H1 (cell line): ENCODE measurements at regions not wholly inside any gene's neighbourhood (a gene's known extent, or its start where the extent isn't known, plus 50 kb on each side); places are given as distances from the start of the nearest gene placed in this dataset.

Experiments used
- CTCF ChIA-PET: fragments of 300-600 bp; sonication (Branson Sonifier 250); formaldehyde crosslinking; loops from one replicate; lab custom pipeline; 2021; ENCODE audit not compliant: partially characterized antibody; lab: Charles Lee
- POLR2A ChIA-PET: fragments of 300-600 bp; sonication (Branson Sonifier 250); formaldehyde crosslinking; loops from one replicate; lab custom pipeline; 2021; ENCODE audit warnings: inconsistent platforms; ENCODE audit not compliant: partially characterized antibody; lab: Charles Lee
- DNase-seq, 2 experiments: peaks; one replicate each; pipeline versions ENCODE4 v3.0.0 to v3.0.0-alpha.2; 2010 to 2022; ENCODE audit warnings: low spot score in 2 of 2, low read depth in 1 of 2, mixed read lengths in 1 of 2
- FAIRE-seq: peaks from 2 replicates; lab custom pipeline; 2011; peaks lifted over from hg19 to GRCh38; lab: Jason Lieb, UNC
- H2AFZ ChIP-seq: 2 replicates; pipeline ENCODE4 v1.8.1; 2012; ENCODE audit warnings: low read length, inconsistent platforms
- H2AK5ac ChIP-seq: 2 replicates; pipeline ENCODE4 v1.6.1; 2013; ENCODE audit warnings: low read depth, low read length
- H2BK120ac ChIP-seq: replicated peaks from 2 replicates; pipeline ENCODE3; 2013; ENCODE audit warnings: low read depth, low read length, inconsistent platforms
- H2BK12ac ChIP-seq: 2 replicates; pipeline ENCODE4 v1.6.1; 2013; ENCODE audit warnings: low read depth, low read length
- H2BK15ac ChIP-seq: 2 replicates; pipeline ENCODE4 v1.6.1; 2013; ENCODE audit warnings: low read length
- H2BK20ac ChIP-seq: 2 replicates; pipeline ENCODE4 v1.6.1; 2013; ENCODE audit warnings: low read length
- H2BK5ac ChIP-seq: 2 replicates; pipeline ENCODE4 v1.6.1; 2013; ENCODE audit warnings: low read depth, low read length
- H3K14ac ChIP-seq: 2 replicates; pipeline ENCODE4 v1.6.1; 2013; ENCODE audit warnings: inconsistent platforms; ENCODE audit not compliant: insufficient read length
- H3K18ac ChIP-seq: 2 replicates; pipeline ENCODE4 v1.6.1; 2013; ENCODE audit warnings: low read length; ENCODE audit errors: extremely low read depth
- H3K23ac ChIP-seq: 2 replicates; pipeline ENCODE4 v1.6.1; 2013; ENCODE audit warnings: inconsistent platforms; ENCODE audit not compliant: insufficient read length
- H3K23me2 ChIP-seq: 2 replicates; pipeline ENCODE4 v1.6.1; 2013; ENCODE audit warnings: low read depth, low read length
- H3K27ac ChIP-seq: 2 replicates; pipeline ENCODE4 v1.6.1; 2011; ENCODE audit warnings: low read depth, low read length, inconsistent platforms
- H3K27me3 ChIP-seq, 4 experiments: replicated peaks in 1 of 4; 1 replicate in 1 of 4; 2 replicates in 3 of 4; pipeline versions ENCODE4 v1.6.1 to v1.8.1; 2011 to 2013; ENCODE audit warnings: low read length in 3 of 4, mild to moderate bottlenecking in 3 of 4, inconsistent platforms in 2 of 4, mixed read lengths in 2 of 4, moderate library complexity in 1 of 4; ENCODE audit not compliant: control insufficient read depth in 3 of 4, insufficient read depth in 3 of 4; ENCODE audit errors: extremely low read depth in 1 of 4
- H3K36me3 ChIP-seq, 4 experiments: 2 replicates each; pipeline versions ENCODE4 v1.6.1 to v1.8.1; 2011 to 2013; ENCODE audit warnings: mild to moderate bottlenecking in 4 of 4, low read length in 3 of 4, moderate library complexity in 2 of 4, control low read depth in 1 of 4, inconsistent platforms in 1 of 4; ENCODE audit not compliant: insufficient read depth in 4 of 4, control insufficient read depth in 2 of 4
- H3K4ac ChIP-seq: replicated peaks from 2 replicates; pipeline ENCODE3; 2013; ENCODE audit warnings: low read length, low read depth, mixed read lengths, inconsistent platforms; ENCODE audit not compliant: insufficient read length
- H3K4me1 ChIP-seq, 4 experiments: replicated peaks in 1 of 4; 1 replicate in 1 of 4; 2 replicates in 3 of 4; pipeline versions ENCODE4 v1.6.1 to v1.8.1; 2011 to 2013; ENCODE audit warnings: low read length in 3 of 4, inconsistent platforms in 2 of 4, mixed read lengths in 1 of 4; ENCODE audit not compliant: insufficient read depth in 4 of 4, control insufficient read depth in 3 of 4
- H3K4me2 ChIP-seq, 2 experiments: 2 replicates each; pipeline versions ENCODE4 v1.6.1 to v1.8.1; 2011 to 2013; ENCODE audit warnings: low read depth in 2 of 2, low read length in 2 of 2, control low read depth in 1 of 2, inconsistent platforms in 1 of 2, mild to moderate bottlenecking in 1 of 2; ENCODE audit not compliant: insufficient read depth in 1 of 2
- H3K4me3 ChIP-seq, 4 experiments: fragments of 200-600, 300-600 bp in 1 of 4; sonication (generic), shearing (Covaris generic), sonication (Bioruptor Twin) in 1 of 4; 2 replicates each; pipeline versions ENCODE4 v1.5.1 to v1.8.1; 2011 to 2016; ENCODE audit warnings: low read length in 4 of 4, low read depth in 3 of 4, control low read depth in 2 of 4, inconsistent platforms in 2 of 4, mild to moderate bottlenecking in 2 of 4, mixed read lengths in 1 of 4, moderate library complexity in 1 of 4; ENCODE audit not compliant: insufficient read depth in 2 of 4; ENCODE audit errors: extremely low read depth in 1 of 4
- H3K56ac ChIP-seq: replicated peaks from 2 replicates; pipeline ENCODE3; 2013; ENCODE audit warnings: low read depth, mild to moderate bottlenecking, mixed read lengths, low read length, inconsistent platforms; ENCODE audit not compliant: insufficient read length
- H3K79me1 ChIP-seq: 2 replicates; pipeline ENCODE4 v1.6.1; 2013; ENCODE audit warnings: low read depth, low read length, control low read depth
- H3K79me2 ChIP-seq, 2 experiments: 2 replicates each; pipeline versions ENCODE4 v1.6.1 to v1.8.1; 2012 to 2013; ENCODE audit warnings: low read length in 2 of 2, mild to moderate bottlenecking in 2 of 2, inconsistent platforms in 1 of 2; ENCODE audit not compliant: insufficient read depth in 2 of 2, control insufficient read depth in 1 of 2
- H3K9ac ChIP-seq, 4 experiments: replicated peaks in 1 of 4; 1 replicate in 1 of 4; 2 replicates in 3 of 4; pipeline versions ENCODE4 v1.6.1 to v1.8.1; 2011 to 2013; ENCODE audit warnings: low read depth in 3 of 4, low read length in 3 of 4, control low read depth in 2 of 4, mild to moderate bottlenecking in 2 of 4, moderate library complexity in 2 of 4, inconsistent platforms in 1 of 4; ENCODE audit errors: extremely low read depth in 1 of 4
- H3K9me3 ChIP-seq, 2 experiments: 2 replicates each; pipeline versions ENCODE4 v1.6.1 to v1.8.1; 2012 to 2013; ENCODE audit warnings: mild to moderate bottlenecking in 2 of 2, moderate library complexity in 2 of 2, control low read depth in 1 of 2, inconsistent platforms in 1 of 2, low read depth in 1 of 2, low read length in 1 of 2, mixed read lengths in 1 of 2; ENCODE audit not compliant: insufficient read depth in 2 of 2
- H4K20me1 ChIP-seq, 2 experiments: replicated peaks in 1 of 2; 2 replicates each; pipeline versions ENCODE3 to v1.8.1; 2011 to 2013; ENCODE audit warnings: inconsistent platforms in 2 of 2, low read length in 2 of 2, mild to moderate bottlenecking in 1 of 2; ENCODE audit not compliant: insufficient read depth in 2 of 2, control insufficient read depth in 1 of 2
- H4K5ac ChIP-seq: 2 replicates; pipeline ENCODE4 v1.6.1; 2013; ENCODE audit warnings: low read length, low read depth, mixed read lengths, inconsistent platforms; ENCODE audit not compliant: insufficient read length
- H4K8ac ChIP-seq: 2 replicates; pipeline ENCODE4 v1.8.0; 2013; ENCODE audit warnings: mild to moderate bottlenecking, moderate library complexity, low read length, inconsistent platforms; ENCODE audit not compliant: insufficient read depth; ENCODE audit errors: extremely low read depth
- H4K91ac ChIP-seq: replicated peaks from 2 replicates; pipeline ENCODE3; 2013; ENCODE audit warnings: low read length, mixed read lengths, inconsistent platforms; ENCODE audit not compliant: insufficient read length
- CHD2 ChIP-seq: IDR thresholded peaks from 2 replicates; pipeline ENCODE4 v1.6.1; 2012; ENCODE audit warnings: low read length, improper control_type of control experiment
- KDM5A ChIP-seq: fragments of 200-600 bp; IDR thresholded peaks from 2 replicates; pipeline ENCODE4 v1.7.1; 2012; ENCODE audit warnings: mild to moderate bottlenecking, low read length, inconsistent platforms, mixed read lengths
- RBBP5 ChIP-seq: IDR thresholded peaks from 2 replicates; pipeline ENCODE4 v1.7.1; 2012; ENCODE audit warnings: low read depth, mild to moderate bottlenecking, inconsistent platforms, low read length, moderate library complexity, borderline replicate concordance
- WGBS, 2 experiments: shearing (Covaris generic) in 1 of 2; methylation state at CpG; one replicate each; pipeline versions ENCODE4 v1.1.6 to v1.1.7; 2013 to 2015; ENCODE audit warnings: low lambda C conversion rate in 2 of 2, mixed read lengths in 2 of 2, inconsistent platforms in 1 of 2, low coverage in 1 of 2, missing lambda C conversion rate in 1 of 2; ENCODE audit not compliant: insufficient replicate concordance in 2 of 2, insufficient coverage in 1 of 2, insufficient read length in 1 of 2; ENCODE audit errors: extremely low coverage in 1 of 2, missing lambda C conversion rate in 1 of 2; 5-methylcytosine and 5-hydroxymethylcytosine counted together

DNA sequence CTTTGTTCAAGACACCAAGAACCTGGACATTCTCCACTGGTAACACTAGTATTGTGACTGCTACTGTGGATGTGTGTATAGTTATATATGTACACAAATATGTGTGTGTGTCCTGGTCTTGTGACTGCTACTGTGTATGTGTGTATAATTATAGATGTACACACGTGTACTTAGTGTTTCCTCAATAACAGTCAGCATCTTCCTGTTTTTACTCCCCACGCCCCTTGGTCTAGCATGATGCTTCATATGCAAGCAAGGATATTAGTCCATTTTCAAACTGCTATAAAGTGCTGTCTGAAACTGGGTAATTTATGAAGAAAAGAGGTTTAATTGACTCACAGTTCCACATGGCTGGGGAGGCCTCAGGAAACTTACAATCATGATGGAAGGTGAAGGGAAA lies 802.7 kb downstream of the RNF144A start:
- Histone ChIP-seq H2AK5ac (no peak overlapping the region), H3K36me3 (no peaks in the 10 kb centered on the region), H3K56ac (no peak overlapping the region), H3K4me1 (no peaks in the 10 kb centered on the region), H2BK120ac (no peak overlapping the region), H3K4ac (no peak overlapping the region), H2BK12ac (no peak overlapping the region), H3K23me2 (no peaks in the 10 kb centered on the region), H3K23ac (no peak overlapping the region), H3K27ac (no peak overlapping the region), H4K5ac (no peak overlapping the region), H3K9me3 (no peaks in the 10 kb centered on the region), H2BK15ac (no peak overlapping the region), H3K79me1 (no peaks in the 10 kb centered on the region), H3K18ac (no peak overlapping the region), H2BK5ac (no peak overlapping the region), H4K8ac (no peak overlapping the region), H3K14ac (no peak overlapping the region), H3K4me3 (no peak overlapping the region), H3K9ac (no peak overlapping the region), H2BK20ac (no peak overlapping the region), H3K4me2 (no peak overlapping the region), H3K27me3 (no peaks in the 10 kb centered on the region), H3K79me2 (no peaks in the 10 kb centered on the region), H4K91ac (no peak overlapping the region), H4K20me1 (no peaks in the 10 kb centered on the region), H2AFZ (no peak overlapping the region)
- ChIA-PET CTCF (no interaction called here), POLR2A (no interaction called here)
- WGBS, 2 experiments = 100% methylated on average over 2 of the region's 2 CpGs; no CpG with 5 or more reads in 1 of the 2 experiments
- TF ChIP-seq RBBP5 = no peak
- no peak for TF ChIP-seq KDM5A
- no peak for TF ChIP-seq CHD2
- no peak for FAIRE-seq
- DNase-seq = no peak
